SU-DHL-6 (cell line): ENCODE measurements at regions not wholly inside any gene's neighbourhood (a gene's known extent, or its start where the extent isn't known, plus 50 kb on each side); places are given as distances from the start of the nearest gene placed in this dataset.

ENCODE experiments used
- H2AFZ ChIP-seq: fragments of 200-600 bp; sonication (generic); 2 replicates; pipeline ENCODE4 v1.6.1; 2014; ENCODE audit warnings: low read depth, mild to moderate bottlenecking, moderate library complexity, mixed read lengths, antibody characterized with exemption, low read length; ENCODE audit not compliant: severe bottlenecking
- H3F3A ChIP-seq: fragments of 200-600 bp; shearing (Covaris generic); 2 replicates; pipeline ENCODE4 v1.6.0; 2016; ENCODE audit warnings: antibody characterized with exemption, mild to moderate bottlenecking; ENCODE audit not compliant: insufficient read depth
- H3K27ac ChIP-seq: fragments of 200-600 bp; sonication (generic); 2 replicates; pipeline ENCODE4 v1.5.1; 2016; ENCODE audit warnings: low read depth, mild to moderate bottlenecking, low read length, moderate library complexity, mixed read lengths
- H3K27me3 ChIP-seq: fragments of 200-600 bp; sonication (generic), shearing (Covaris generic); 2 replicates; pipeline ENCODE4 v1.6.0; 2014; ENCODE audit warnings: mild to moderate bottlenecking, low read length
- H3K36me3 ChIP-seq: fragments of 200-600 bp; sonication (generic); 2 replicates; pipeline ENCODE4 v1.6.1; 2014; ENCODE audit warnings: mild to moderate bottlenecking, low read length, mixed read lengths
- H3K4me2 ChIP-seq: fragments of 300-600, 200-600 bp; shearing (Covaris generic), sonication (generic); 2 replicates; pipeline ENCODE4 v1.6.0; 2014; ENCODE audit warnings: low read length, low read depth, mild to moderate bottlenecking; ENCODE audit not compliant: poor library complexity, severe bottlenecking
- H3K4me3 ChIP-seq: fragments of 200-600 bp; sonication (generic); 2 replicates; pipeline ENCODE4 v1.5.1; 2014; ENCODE audit warnings: antibody characterized with exemption, low read length, mild to moderate bottlenecking, mixed read lengths; ENCODE audit not compliant: insufficient read depth, poor library complexity, severe bottlenecking
- H3K79me2 ChIP-seq: fragments of 200-600 bp; sonication (generic); 2 replicates; pipeline ENCODE4 v1.6.1; 2014; ENCODE audit warnings: mild to moderate bottlenecking, low read length, moderate library complexity; ENCODE audit not compliant: insufficient read depth
- H3K9ac ChIP-seq: fragments of 200-600 bp; sonication (generic); 2 replicates; pipeline ENCODE4 v1.7.0; 2014; ENCODE audit warnings: mild to moderate bottlenecking, low read length
- H3K9me2 ChIP-seq: fragments of 200-600 bp; sonication (generic); replicated peaks from 2 replicates; pipeline ENCODE4 v1.6.1; 2014; ENCODE audit warnings: low read length; ENCODE audit not compliant: insufficient read depth
- H3K9me3 ChIP-seq: fragments of 200-600 bp; sonication (generic); 2 replicates; pipeline ENCODE4 v1.6.1; 2014; ENCODE audit warnings: low read length, mixed read lengths; ENCODE audit not compliant: insufficient read depth
- H4K20me1 ChIP-seq: fragments of 200-600 bp; sonication (generic); 2 replicates; pipeline ENCODE4 v1.6.1; 2014; ENCODE audit warnings: low read depth, mild to moderate bottlenecking, antibody characterized with exemption, low read length, moderate library complexity, mixed read lengths
- CTCF ChIP-seq: fragments of 200-600 bp; sonication (generic); IDR thresholded peaks from one replicate; pipeline ENCODE4 v1.5.1; 2017; ENCODE audit warnings: antibody characterized with exemption, mild to moderate bottlenecking, low read length, moderate library complexity; ENCODE audit not compliant: insufficient read depth, poor library complexity, severe bottlenecking
- EZH2phosphoT487 ChIP-seq: fragments of 200-600 bp; sonication (generic), shearing (Covaris generic); conservative IDR thresholded peaks from 2 replicates; pipeline ENCODE4 v1.6.1; 2018; ENCODE audit warnings: mild to moderate bottlenecking, antibody characterized with exemption, low read length, moderate library complexity, mixed read lengths

- H3K9ac ChIP-seq = no peak overlapping the region
- no peaks in the 10 kb centered on the region for H3K36me3 ChIP-seq
- H3K27ac ChIP-seq = no peak overlapping the region
- H4K20me1 ChIP-seq = no peaks in the 10 kb centered on the region
- H3K9me2 ChIP-seq = no peaks in the 10 kb centered on the region
- H3K27me3 ChIP-seq = no peaks in the 10 kb centered on the region
- no peak overlapping the region for H2AFZ ChIP-seq
- no peaks in the 10 kb centered on the region for H3K79me2 ChIP-seq
- no peak overlapping the region for H3K4me2 ChIP-seq
- no peak overlapping the region for H3K4me3 ChIP-seq
- TF ChIP-seq CTCF (no peak), EZH2phosphoT487 (no peak)
- H3K9me3 ChIP-seq = no peaks in the 10 kb centered on the region
- no peaks in the 10 kb centered on the region for H3F3A ChIP-seq
These were observed 254.9 kb downstream of the PLK2 start for GRCh38 chr5:58204966-58205365.

- no peak overlapping the region for H2AFZ ChIP-seq
- TF ChIP-seq EZH2phosphoT487 (no peak), CTCF (no peak)
- H3K27ac ChIP-seq = no peak overlapping the region
- no peak overlapping the region for H3K4me2 ChIP-seq
- no peak overlapping the region for H3K4me3 ChIP-seq
- no peaks in the 10 kb centered on the region for H3K79me2 ChIP-seq
- H4K20me1 ChIP-seq = no peaks in the 10 kb centered on the region
- no peaks in the 10 kb centered on the region for H3F3A ChIP-seq
- H3K9ac ChIP-seq = no peak overlapping the region
- no peaks in the 10 kb centered on the region for H3K9me3 ChIP-seq
- no peaks in the 10 kb centered on the region for H3K27me3 ChIP-seq
- no peaks in the 10 kb centered on the region for H3K36me3 ChIP-seq
- no peaks in the 10 kb centered on the region for H3K9me2 ChIP-seq
These were observed 256.9 kb downstream of the PLK2 start for GRCh38 chr5:58202941-58203444.

GRCh38 chr5:58201922-58202648 is 257.8 kb downstream of the PLK2 start:
- no peak overlapping the region for H3K4me3 ChIP-seq
- no peaks in the 10 kb centered on the region for H3F3A ChIP-seq
- TF ChIP-seq EZH2phosphoT487 = no peak
- no peak for TF ChIP-seq CTCF
- H3K9me3 ChIP-seq = no peaks in the 10 kb centered on the region
- no peak overlapping the region for H3K27ac ChIP-seq
- H3K9ac ChIP-seq = no peak overlapping the region
- no peaks in the 10 kb centered on the region for H3K36me3 ChIP-seq
- no peaks in the 10 kb centered on the region for H4K20me1 ChIP-seq
- no peak overlapping the region for H2AFZ ChIP-seq
- H3K27me3 ChIP-seq = no peaks in the 10 kb centered on the region
- H3K4me2 ChIP-seq = no peak overlapping the region
- no peaks in the 10 kb centered on the region for H3K9me2 ChIP-seq
- H3K79me2 ChIP-seq = no peaks in the 10 kb centered on the region
